ENCODE measurements at regions not wholly inside any gene's neighbourhood (a gene's known extent, or its start where the extent isn't known, plus 50 kb on each side); places are given as distances from the start of the nearest gene placed in this dataset.
"Not testable (repeated sequence)": the region's sequence is repeated elsewhere in the genome, so short reads cannot be mapped to it uniquely, and the experiment has no call there.

GRCh38 chrX:42241421-42241820 is 318.1 kb upstream of the CASK start:
- H3K27me3 ChIP-seq (ENCODE audit: control insufficient read depth, insufficient read depth, low read length), result no peaks in the 10 kb centered on the region
- H3K9ac ChIP-seq (ENCODE audit: low read length), result no peak overlapping the region
- H3K4me1 ChIP-seq (ENCODE audit: control insufficient read depth, insufficient read depth, low read length), result no peaks in the 10 kb centered on the region
- H3K36me3 ChIP-seq (ENCODE audit: control insufficient read depth, insufficient read depth, low read length), result no peaks in the 10 kb centered on the region
- H3K4me3 ChIP-seq (ENCODE audit: low read length), result no peak overlapping the region
- H3K9me3 ChIP-seq (ENCODE audit: control insufficient read depth, low read length), result no peaks in the 10 kb centered on the region

- no peaks in the 10 kb centered on the region for H3K36me3 ChIP-seq (ENCODE audit: control insufficient read depth, insufficient read depth, low read length)
- no peaks in the 10 kb centered on the region for H3K27me3 ChIP-seq (ENCODE audit: control insufficient read depth, insufficient read depth, low read length)
- H3K4me1 ChIP-seq (ENCODE audit: control insufficient read depth, insufficient read depth, low read length), result no peaks in the 10 kb centered on the region
- no peak overlapping the region for H3K4me3 ChIP-seq (ENCODE audit: low read length)
- H3K9me3 ChIP-seq (ENCODE audit: control insufficient read depth, low read length), result no peaks in the 10 kb centered on the region
- H3K9ac ChIP-seq (ENCODE audit: low read length), result no peak overlapping the region
Observed at GRCh38 chrX:42237956-42238355, 314.6 kb upstream of the CASK start.

GRCh38 chrX:42229533-42229932 is 306.2 kb upstream of the CASK start:
- Histone ChIP-seq H3K4me3 (ENCODE audit: low read length) (no peak overlapping the region), H3K9me3 (ENCODE audit: control insufficient read depth, low read length) (no peaks in the 10 kb centered on the region), H3K36me3 (ENCODE audit: control insufficient read depth, insufficient read depth, low read length) (no peaks in the 10 kb centered on the region)

GRCh38 chrX:42220666-42221065 is 297.3 kb upstream of the CASK start:
- no peaks in the 10 kb centered on the region for H3K4me1 ChIP-seq (ENCODE audit: control insufficient read depth, insufficient read depth, low read length)
- no peaks in the 10 kb centered on the region for H3K27me3 ChIP-seq (ENCODE audit: control insufficient read depth, insufficient read depth, low read length)
- no peaks in the 10 kb centered on the region for H3K9me3 ChIP-seq (ENCODE audit: control insufficient read depth, low read length)
- no peak overlapping the region for H3K4me3 ChIP-seq (ENCODE audit: low read length)
- no peak overlapping the region for H3K9ac ChIP-seq (ENCODE audit: low read length)
- no peaks in the 10 kb centered on the region for H3K36me3 ChIP-seq (ENCODE audit: control insufficient read depth, insufficient read depth, low read length)

More at GRCh38 chrX:42229533-42229932, 306.2 kb upstream of the CASK start:
- Histone ChIP-seq H3K9ac (ENCODE audit: low read length) (no peak overlapping the region), H3K27me3 (ENCODE audit: control insufficient read depth, insufficient read depth, low read length) (no peaks in the 10 kb centered on the region), H3K4me1 (ENCODE audit: control insufficient read depth, insufficient read depth, low read length) (no peaks in the 10 kb centered on the region)

- Histone ChIP-seq H3K36me3 (ENCODE audit: control insufficient read depth, insufficient read depth, low read length) (no peaks in the 10 kb centered on the region), H3K9ac (ENCODE audit: low read length) (no peak overlapping the region), H3K4me1 (ENCODE audit: control insufficient read depth, insufficient read depth, low read length) (no peaks in the 10 kb centered on the region), H3K4me3 (ENCODE audit: low read length) (no peak overlapping the region), H3K27me3 (ENCODE audit: control insufficient read depth, insufficient read depth, low read length) (no peaks in the 10 kb centered on the region), H3K9me3 (ENCODE audit: control insufficient read depth, low read length) (no peaks in the 10 kb centered on the region)
Observed at GRCh38 chrX:42220083-42220482, 296.7 kb upstream of the CASK start.

- Histone ChIP-seq H3K9me3 (ENCODE audit: control insufficient read depth, low read length) (no peaks in the 10 kb centered on the region), H3K36me3 (ENCODE audit: control insufficient read depth, insufficient read depth, low read length) (no peaks in the 10 kb centered on the region), H3K4me3 (ENCODE audit: low read length) (no peak overlapping the region), H3K9ac (ENCODE audit: low read length) (no peak overlapping the region), H3K4me1 (ENCODE audit: control insufficient read depth, insufficient read depth, low read length) (no peaks in the 10 kb centered on the region), H3K27me3 (ENCODE audit: control insufficient read depth, insufficient read depth, low read length) (no peaks in the 10 kb centered on the region)
Observed at GRCh38 chrX:42219231-42219630, 295.9 kb upstream of the CASK start.

- H3K4me3 ChIP-seq (ENCODE audit: low read length), result no peak overlapping the region
- no peaks in the 10 kb centered on the region for H3K4me1 ChIP-seq (ENCODE audit: control insufficient read depth, insufficient read depth, low read length)
- no peak overlapping the region for H3K9ac ChIP-seq (ENCODE audit: low read length)
- no peaks in the 10 kb centered on the region for H3K36me3 ChIP-seq (ENCODE audit: control insufficient read depth, insufficient read depth, low read length)
- H3K9me3 ChIP-seq (ENCODE audit: control insufficient read depth, low read length), result no peaks in the 10 kb centered on the region
- H3K27me3 ChIP-seq (ENCODE audit: control insufficient read depth, insufficient read depth, low read length), result no peaks in the 10 kb centered on the region
Observed at GRCh38 chrX:42195506-42195905, 272.2 kb upstream of the CASK start.

GRCh38 chrX:42189576-42189975 is 266.2 kb upstream of the CASK start:
- H3K27me3 ChIP-seq (ENCODE audit: control insufficient read depth, insufficient read depth, low read length), result no peaks in the 10 kb centered on the region
- H3K4me1 ChIP-seq (ENCODE audit: control insufficient read depth, insufficient read depth, low read length), result no peaks in the 10 kb centered on the region

GRCh38 chrX:42188730-42189129 is 265.4 kb upstream of the CASK start:
- no peaks in the 10 kb centered on the region for H3K36me3 ChIP-seq (ENCODE audit: control insufficient read depth, insufficient read depth, low read length)
- no peak overlapping the region for H3K4me3 ChIP-seq (ENCODE audit: low read length)
- H3K4me1 ChIP-seq (ENCODE audit: control insufficient read depth, insufficient read depth, low read length), result no peaks in the 10 kb centered on the region
- H3K9me3 ChIP-seq (ENCODE audit: control insufficient read depth, low read length), result no peaks in the 10 kb centered on the region
- H3K9ac ChIP-seq (ENCODE audit: low read length), result no peak overlapping the region
- H3K27me3 ChIP-seq (ENCODE audit: control insufficient read depth, insufficient read depth, low read length), result no peaks in the 10 kb centered on the region

More at GRCh38 chrX:42189576-42189975, 266.2 kb upstream of the CASK start:
- H3K4me3 ChIP-seq (ENCODE audit: low read length), result no peak overlapping the region
- no peaks in the 10 kb centered on the region for H3K36me3 ChIP-seq (ENCODE audit: control insufficient read depth, insufficient read depth, low read length)
- no peak overlapping the region for H3K9ac ChIP-seq (ENCODE audit: low read length)
- H3K9me3 ChIP-seq (ENCODE audit: control insufficient read depth, low read length), result no peaks in the 10 kb centered on the region

GRCh38 chrX:42176789-42177188 is 253.4 kb upstream of the CASK start:
- Histone ChIP-seq H3K4me1 (ENCODE audit: control insufficient read depth, insufficient read depth, low read length) (no peaks in the 10 kb centered on the region), H3K4me3 (ENCODE audit: low read length) (no peak overlapping the region), H3K9ac (ENCODE audit: low read length) (no peak overlapping the region), H3K9me3 (ENCODE audit: control insufficient read depth, low read length) (no peaks in the 10 kb centered on the region), H3K27me3 (ENCODE audit: control insufficient read depth, insufficient read depth, low read length) (no peaks in the 10 kb centered on the region), H3K36me3 (ENCODE audit: control insufficient read depth, insufficient read depth, low read length) (no peaks in the 10 kb centered on the region)

GRCh38 chrX:42175843-42176242 is 252.5 kb upstream of the CASK start:
- Histone ChIP-seq H3K4me3 (ENCODE audit: low read length) (no peak overlapping the region), H3K27me3 (ENCODE audit: control insufficient read depth, insufficient read depth, low read length) (no peaks in the 10 kb centered on the region), H3K4me1 (ENCODE audit: control insufficient read depth, insufficient read depth, low read length) (no peaks in the 10 kb centered on the region)

GRCh38 chrX:42157923-42158322 is 234.6 kb upstream of the CASK start:
- not testable (repeated sequence) for H3K27me3 ChIP-seq (ENCODE audit: control insufficient read depth, insufficient read depth, low read length); H3K9ac ChIP-seq (ENCODE audit: low read length); H3K4me1 ChIP-seq (ENCODE audit: control insufficient read depth, insufficient read depth, low read length); H3K4me3 ChIP-seq (ENCODE audit: low read length); H3K9me3 ChIP-seq (ENCODE audit: control insufficient read depth, low read length); H3K36me3 ChIP-seq (ENCODE audit: control insufficient read depth, insufficient read depth, low read length)

More at GRCh38 chrX:42175843-42176242, 252.5 kb upstream of the CASK start:
- Histone ChIP-seq H3K36me3 (ENCODE audit: control insufficient read depth, insufficient read depth, low read length) (no peaks in the 10 kb centered on the region), H3K9ac (ENCODE audit: low read length) (no peak overlapping the region), H3K9me3 (ENCODE audit: control insufficient read depth, low read length) (no peaks in the 10 kb centered on the region)

GRCh38 chrX:42151808-42152207 is 228.5 kb upstream of the CASK start:
- Histone ChIP-seq H3K4me1 (ENCODE audit: control insufficient read depth, insufficient read depth, low read length) (no peaks in the 10 kb centered on the region), H3K27me3 (ENCODE audit: control insufficient read depth, insufficient read depth, low read length) (no peaks in the 10 kb centered on the region)

More at GRCh38 chrX:42151808-42152207, 228.5 kb upstream of the CASK start:
- Histone ChIP-seq H3K4me3 (ENCODE audit: low read length) (no peak overlapping the region), H3K9me3 (ENCODE audit: control insufficient read depth, low read length) (no peaks in the 10 kb centered on the region), H3K9ac (ENCODE audit: low read length) (no peak overlapping the region), H3K36me3 (ENCODE audit: control insufficient read depth, insufficient read depth, low read length) (no peaks in the 10 kb centered on the region)

Measured in mucosa of stomach (tissue), 1 donor.